SU-DHL-6 (cell line): ENCODE measurements at regions not wholly inside any gene's neighbourhood (a gene's known extent, or its start where the extent isn't known, plus 50 kb on each side); places are given as distances from the start of the nearest gene placed in this dataset.

ENCODE experiments used
- H2AFZ ChIP-seq: fragments of 200-600 bp; sonication (generic); 2 replicates; pipeline ENCODE4 v1.6.1; 2014; ENCODE audit warnings: low read depth, mild to moderate bottlenecking, moderate library complexity, mixed read lengths, antibody characterized with exemption, low read length; ENCODE audit not compliant: severe bottlenecking
- H3F3A ChIP-seq: fragments of 200-600 bp; shearing (Covaris generic); 2 replicates; pipeline ENCODE4 v1.6.0; 2016; ENCODE audit warnings: antibody characterized with exemption, mild to moderate bottlenecking; ENCODE audit not compliant: insufficient read depth
- H3K27ac ChIP-seq: fragments of 200-600 bp; sonication (generic); 2 replicates; pipeline ENCODE4 v1.5.1; 2016; ENCODE audit warnings: low read depth, mild to moderate bottlenecking, low read length, moderate library complexity, mixed read lengths
- H3K27me3 ChIP-seq: fragments of 200-600 bp; sonication (generic), shearing (Covaris generic); 2 replicates; pipeline ENCODE4 v1.6.0; 2014; ENCODE audit warnings: mild to moderate bottlenecking, low read length
- H3K36me3 ChIP-seq: fragments of 200-600 bp; sonication (generic); 2 replicates; pipeline ENCODE4 v1.6.1; 2014; ENCODE audit warnings: mild to moderate bottlenecking, low read length, mixed read lengths
- H3K4me2 ChIP-seq: fragments of 300-600, 200-600 bp; shearing (Covaris generic), sonication (generic); 2 replicates; pipeline ENCODE4 v1.6.0; 2014; ENCODE audit warnings: low read length, low read depth, mild to moderate bottlenecking; ENCODE audit not compliant: poor library complexity, severe bottlenecking
- H3K4me3 ChIP-seq: fragments of 200-600 bp; sonication (generic); 2 replicates; pipeline ENCODE4 v1.5.1; 2014; ENCODE audit warnings: antibody characterized with exemption, low read length, mild to moderate bottlenecking, mixed read lengths; ENCODE audit not compliant: insufficient read depth, poor library complexity, severe bottlenecking
- H3K79me2 ChIP-seq: fragments of 200-600 bp; sonication (generic); 2 replicates; pipeline ENCODE4 v1.6.1; 2014; ENCODE audit warnings: mild to moderate bottlenecking, low read length, moderate library complexity; ENCODE audit not compliant: insufficient read depth
- H3K9ac ChIP-seq: fragments of 200-600 bp; sonication (generic); 2 replicates; pipeline ENCODE4 v1.7.0; 2014; ENCODE audit warnings: mild to moderate bottlenecking, low read length
- H3K9me2 ChIP-seq: fragments of 200-600 bp; sonication (generic); replicated peaks from 2 replicates; pipeline ENCODE4 v1.6.1; 2014; ENCODE audit warnings: low read length; ENCODE audit not compliant: insufficient read depth
- H3K9me3 ChIP-seq: fragments of 200-600 bp; sonication (generic); 2 replicates; pipeline ENCODE4 v1.6.1; 2014; ENCODE audit warnings: low read length, mixed read lengths; ENCODE audit not compliant: insufficient read depth
- H4K20me1 ChIP-seq: fragments of 200-600 bp; sonication (generic); 2 replicates; pipeline ENCODE4 v1.6.1; 2014; ENCODE audit warnings: low read depth, mild to moderate bottlenecking, antibody characterized with exemption, low read length, moderate library complexity, mixed read lengths
- CTCF ChIP-seq: fragments of 200-600 bp; sonication (generic); IDR thresholded peaks from one replicate; pipeline ENCODE4 v1.5.1; 2017; ENCODE audit warnings: antibody characterized with exemption, mild to moderate bottlenecking, low read length, moderate library complexity; ENCODE audit not compliant: insufficient read depth, poor library complexity, severe bottlenecking
- EZH2phosphoT487 ChIP-seq: fragments of 200-600 bp; sonication (generic), shearing (Covaris generic); conservative IDR thresholded peaks from 2 replicates; pipeline ENCODE4 v1.6.1; 2018; ENCODE audit warnings: mild to moderate bottlenecking, antibody characterized with exemption, low read length, moderate library complexity, mixed read lengths

GRCh38 chr5:30581198-30581935, 612.1 kb upstream of the CDH6 start:
- no peaks in the 10 kb centered on the region for H3K27me3 ChIP-seq
- no peaks in the 10 kb centered on the region; the same call in 1 of the 2 replicates for H3K9me2 ChIP-seq
- H3F3A ChIP-seq: no peaks in the 10 kb centered on the region
- no peak overlapping the region for H3K4me3 ChIP-seq
- H3K9me3 ChIP-seq: no peaks in the 10 kb centered on the region
- H3K9ac ChIP-seq: no peak overlapping the region
- H4K20me1 ChIP-seq: no peaks in the 10 kb centered on the region
- H3K36me3 ChIP-seq: no peaks in the 10 kb centered on the region
- H2AFZ ChIP-seq: no peak overlapping the region
- TF ChIP-seq EZH2phosphoT487: no peak
- no peak for TF ChIP-seq CTCF
- no peak overlapping the region for H3K27ac ChIP-seq
- H3K4me2 ChIP-seq: no peak overlapping the region
- H3K79me2 ChIP-seq: no peaks in the 10 kb centered on the region

- Histone ChIP-seq H3K4me3 (no peak overlapping the region), H3K27ac (no peak overlapping the region), H3K36me3 (no peaks in the 10 kb centered on the region), H2AFZ (no peak overlapping the region), H3K9me2 (no peaks in the 10 kb centered on the region; the same call in 1 of the 2 replicates), H3K27me3 (no peaks in the 10 kb centered on the region), H3K4me2 (no peak overlapping the region), H3F3A (no peaks in the 10 kb centered on the region), H3K9ac (no peak overlapping the region), H3K9me3 (no peaks in the 10 kb centered on the region), H3K79me2 (no peaks in the 10 kb centered on the region), H4K20me1 (no peaks in the 10 kb centered on the region)
- TF ChIP-seq CTCF (no peak), EZH2phosphoT487 (no peak)
These were observed 618.7 kb upstream of the CDH6 start for GRCh38 chr5:30574761-30575160.

GRCh38 chr5:30572279-30572678, 621.2 kb upstream of the CDH6 start:
- no peak overlapping the region for H3K4me2 ChIP-seq
- H3F3A ChIP-seq: no peaks in the 10 kb centered on the region
- no peak overlapping the region for H3K4me3 ChIP-seq
- no peak overlapping the region for H2AFZ ChIP-seq
- no peaks in the 10 kb centered on the region for H3K79me2 ChIP-seq
- no peaks in the 10 kb centered on the region for H3K27me3 ChIP-seq
- TF ChIP-seq EZH2phosphoT487 (no peak), CTCF (no peak)
- H4K20me1 ChIP-seq: no peaks in the 10 kb centered on the region
- H3K9ac ChIP-seq: no peak overlapping the region
- no peaks in the 10 kb centered on the region for H3K36me3 ChIP-seq
- H3K27ac ChIP-seq: no peak overlapping the region
- no peaks in the 10 kb centered on the region for H3K9me3 ChIP-seq
- H3K9me2 ChIP-seq: no peaks in the 10 kb centered on the region; the same call in 1 of the 2 replicates
